Spinal cord (tissue), 9 donors: ENCODE measurements at regions not wholly inside any gene's neighbourhood (a gene's known extent, or its start where the extent isn't known, plus 50 kb on each side); places are given as distances from the start of the nearest gene placed in this dataset.
A peak's percentile ranks its signal among the peaks of the same experiment; 100 is the strongest.

Source experiments
- DNase-seq, 6 donors: peaks; one replicate each; pipeline versions ENCODE4 v3.0.0 to v3.0.0-alpha.2; 2013 to 2015; ENCODE audit warnings: low spot score in 6 of 6, low read depth in 4 of 6
- H3K27ac ChIP-seq: one replicate; pipeline ENCODE4 v1.5.1; 2013; ENCODE audit warnings: low read depth, low read length, control low read depth
- H3K27me3 ChIP-seq: one replicate; pipeline ENCODE4 v1.6.1; 2013; ENCODE audit warnings: low read length; ENCODE audit not compliant: control insufficient read depth, insufficient read depth
- H3K36me3 ChIP-seq: one replicate; pipeline ENCODE4 v1.6.1; 2013; ENCODE audit warnings: low read length; ENCODE audit not compliant: control insufficient read depth, insufficient read depth
- H3K4me1 ChIP-seq: one replicate; pipeline ENCODE4 v1.6.1; 2013; ENCODE audit warnings: low read length; ENCODE audit not compliant: control insufficient read depth, insufficient read depth
- H3K4me3 ChIP-seq: one replicate; pipeline ENCODE4 v1.5.1; 2013; ENCODE audit warnings: low read depth, low read length, control low read depth
- H3K9me3 ChIP-seq: one replicate; pipeline ENCODE4 v1.6.1; 2013; ENCODE audit warnings: low read length; ENCODE audit not compliant: control insufficient read depth, insufficient read depth
- WGBS: methylation state at CpG from one replicate; pipeline ENCODE4 v1.1.5; 2013; ENCODE audit warnings: missing lambda C conversion rate; ENCODE audit not compliant: insufficient coverage; 5-methylcytosine and 5-hydroxymethylcytosine counted together
- donor health status: healthy.

DNA sequence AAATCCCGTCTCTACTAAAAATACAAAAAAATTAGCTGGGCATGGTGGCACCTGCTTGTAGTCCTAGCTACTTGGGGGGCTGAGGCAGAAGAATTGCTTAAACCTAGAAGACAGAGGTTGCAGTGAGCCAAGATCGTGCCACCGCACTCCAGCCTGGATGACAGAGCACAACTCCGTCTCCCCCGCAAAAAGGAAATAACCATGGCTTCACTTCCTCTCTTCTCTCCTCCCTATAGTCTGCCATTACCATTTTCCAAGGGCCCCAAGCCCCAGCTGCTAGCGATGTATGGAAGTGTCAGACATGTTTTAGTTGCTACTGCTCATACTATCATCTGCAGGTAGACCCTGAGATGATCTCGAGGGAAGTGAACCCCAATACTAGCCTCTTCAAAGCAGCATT, 177.3 kb upstream of the FAM9B start:
- no CpG with 5 or more reads among the region's 7 CpGs for WGBS
- H3K36me3 ChIP-seq = no peaks in the 10 kb centered on the region
- peaks cover 9% of the 10 kb centered on the region for H3K27me3 ChIP-seq
- no peak overlapping the region for H3K4me3 ChIP-seq
- no peak overlapping the region for H3K27ac ChIP-seq
- H3K4me1 ChIP-seq = no peaks in the 10 kb centered on the region
- no peak for DNase-seq
- no peaks in the 10 kb centered on the region for H3K9me3 ChIP-seq

DNA sequence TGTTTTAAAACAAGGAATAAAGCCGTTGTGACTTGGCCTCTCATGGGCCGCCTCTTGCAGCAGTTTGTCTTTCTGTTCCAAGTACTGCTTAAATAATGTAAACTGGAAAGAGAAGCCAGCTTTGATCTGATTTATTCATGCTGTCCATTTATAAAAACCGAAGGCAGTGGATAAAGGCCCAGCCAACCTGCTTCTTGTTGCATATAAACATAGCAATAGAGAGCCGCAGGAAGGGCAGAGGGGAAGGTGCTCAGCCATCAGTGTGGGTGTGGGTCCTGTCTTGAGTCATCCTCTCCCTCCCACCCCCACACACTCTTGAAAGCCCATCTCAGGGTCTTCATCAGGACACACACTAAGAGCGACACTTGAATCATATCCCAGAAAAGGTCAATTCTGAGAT, 187.9 kb upstream of the FAM9B start:
- Histone ChIP-seq H3K36me3 (no peaks in the 10 kb centered on the region), H3K27me3 (peaks cover 3% of the 10 kb centered on the region), H3K4me3 (no peak overlapping the region), H3K4me1 (no peaks in the 10 kb centered on the region), H3K9me3 (no peaks in the 10 kb centered on the region), H3K27ac (no peak overlapping the region)
- 60% methylated on average over 1 of the region's 5 CpGs for whole genome bisulfite sequencing
- no peak for DNase-seq

DNA sequence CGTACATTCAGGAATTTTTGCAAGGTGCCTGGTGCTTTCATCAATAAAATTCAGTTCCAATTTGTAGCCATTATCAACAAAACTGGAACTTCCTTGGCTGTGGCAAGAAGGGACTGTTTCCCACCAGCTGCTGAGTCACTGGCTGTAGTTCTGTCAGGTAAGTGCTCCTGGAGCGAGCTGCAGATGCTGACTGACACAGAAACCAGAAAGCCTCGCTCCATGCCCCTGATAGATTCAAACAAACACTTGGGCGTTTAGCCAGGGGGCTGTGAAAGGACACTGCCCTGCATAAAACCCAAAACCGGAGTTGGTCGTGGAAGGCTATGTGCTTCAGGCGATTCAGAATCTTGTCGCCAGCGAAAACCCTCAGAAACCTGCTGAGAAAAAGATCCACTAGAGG, 188.4 kb upstream of the FAM9B start:
- no peak overlapping the region for H3K4me3 ChIP-seq
- peaks cover 3% of the 10 kb centered on the region for H3K27me3 ChIP-seq
- 53% methylated on average over 8 of the region's 9 CpGs for WGBS
- H3K9me3 ChIP-seq = no peaks in the 10 kb centered on the region
- no peaks in the 10 kb centered on the region for H3K4me1 ChIP-seq
- no peak overlapping the region for H3K27ac ChIP-seq
- no peak for DNase-seq
- H3K36me3 ChIP-seq = no peaks in the 10 kb centered on the region

DNA sequence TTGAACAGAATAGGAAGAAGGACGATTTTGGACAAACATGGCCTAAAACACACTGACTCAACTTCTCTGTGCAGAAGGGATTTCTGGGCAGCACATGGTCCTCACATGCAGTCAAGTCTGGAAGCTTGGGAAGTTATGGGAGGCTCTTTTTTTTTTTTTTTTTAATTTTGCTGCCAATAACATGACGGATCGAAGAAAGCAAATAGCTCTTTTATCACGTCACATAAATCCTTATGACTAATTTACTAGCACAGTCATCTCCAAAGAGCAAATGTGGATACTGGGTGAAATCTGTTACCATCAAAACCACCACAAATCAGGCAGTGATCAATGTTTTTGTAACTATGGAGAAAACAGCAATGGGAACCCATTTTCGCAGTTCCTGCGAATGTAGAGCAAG, 193.3 kb upstream of the FAM9B start:
- 89% methylated on average over 2 of the region's 6 CpGs for WGBS
- no peaks in the 10 kb centered on the region for H3K4me1 ChIP-seq
- no peaks in the 10 kb centered on the region for H3K36me3 ChIP-seq
- no peak overlapping the region for H3K27ac ChIP-seq
- DNase-seq = no peak
- no peaks in the 10 kb centered on the region for H3K27me3 ChIP-seq
- H3K4me3 ChIP-seq = no peak overlapping the region
- no peaks in the 10 kb centered on the region for H3K9me3 ChIP-seq

DNA sequence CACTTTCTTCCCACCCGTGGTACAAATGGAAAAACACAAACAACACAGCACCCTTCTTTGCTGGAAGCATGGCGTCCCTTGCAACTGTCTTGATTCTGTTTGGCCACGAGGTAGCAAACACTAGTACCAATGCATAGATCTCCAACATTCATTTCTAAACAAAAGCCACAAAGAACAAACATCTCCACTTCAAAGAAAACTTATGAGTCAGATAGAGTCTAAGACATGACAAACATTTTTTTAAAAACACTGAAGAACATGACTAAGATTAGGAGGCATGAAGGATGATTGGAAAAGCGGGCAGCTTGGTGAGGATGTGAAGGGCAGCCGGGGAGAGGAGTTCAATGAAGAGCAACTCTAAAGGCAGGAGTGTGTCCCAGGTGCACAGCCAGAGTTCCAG, 197.6 kb upstream of the FAM9B start:
- H3K4me3 ChIP-seq = no peak overlapping the region
- no peak for DNase-seq
- H3K9me3 ChIP-seq = no peaks in the 10 kb centered on the region
- 74% methylated on average over 4 of the region's 5 CpGs for WGBS
- no peaks in the 10 kb centered on the region for H3K27me3 ChIP-seq
- H3K36me3 ChIP-seq = no peaks in the 10 kb centered on the region
- no peak overlapping the region for H3K27ac ChIP-seq
- no peaks in the 10 kb centered on the region for H3K4me1 ChIP-seq

DNA sequence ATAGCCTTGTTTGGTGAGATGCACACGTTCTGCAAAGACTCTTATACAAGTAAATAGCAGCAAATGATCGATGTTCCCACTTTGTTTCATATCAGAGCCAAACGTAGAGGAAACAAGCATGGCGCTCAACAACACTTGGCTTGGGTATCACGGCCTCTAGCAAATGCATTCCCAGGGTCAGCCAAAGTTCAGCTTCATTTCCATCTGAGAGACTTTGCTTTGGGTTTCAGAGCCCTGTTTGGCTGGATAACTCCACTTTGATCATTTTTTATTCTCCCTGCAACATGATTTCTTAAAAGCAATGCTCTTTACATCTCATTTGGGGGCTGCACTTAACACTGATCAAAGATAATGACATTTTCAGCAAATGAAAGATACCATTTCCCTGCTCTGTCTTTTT, 199.2 kb upstream of the FAM9B start:
- Histone ChIP-seq H3K27me3 (peaks cover 2% of the 10 kb centered on the region), H3K4me1 (no peaks in the 10 kb centered on the region), H3K4me3 (no peak overlapping the region), H3K9me3 (no peaks in the 10 kb centered on the region), H3K27ac (no peak overlapping the region), H3K36me3 (no peaks in the 10 kb centered on the region)
- peak in 5 of 6 donors; percentile 17 to 70 (median 43) for DNase-seq
- 33% methylated on average over 4 of the region's 5 CpGs for WGBS

DNA sequence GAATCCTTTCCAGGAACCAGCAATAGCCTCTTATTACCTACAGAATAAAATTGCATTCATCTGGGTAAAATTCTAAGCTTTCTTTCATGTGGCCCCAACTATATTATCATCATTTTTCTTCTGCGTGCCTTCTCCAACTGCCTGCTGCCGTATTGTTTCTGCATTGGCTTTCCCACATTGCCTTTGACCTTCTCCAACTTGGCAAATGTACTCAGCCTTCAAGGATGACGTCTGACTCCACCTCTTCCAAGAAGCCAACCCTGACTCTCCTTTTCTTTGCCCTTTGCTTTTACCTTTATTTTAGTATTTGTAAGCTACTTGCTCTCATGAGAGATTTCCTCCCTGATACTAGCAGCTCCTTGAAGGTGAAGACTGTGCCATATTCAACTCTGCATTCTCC, 200.4 kb upstream of the FAM9B start:
- Histone ChIP-seq H3K36me3 (no peaks in the 10 kb centered on the region), H3K27ac (no peak overlapping the region), H3K4me1 (no peaks in the 10 kb centered on the region), H3K9me3 (no peaks in the 10 kb centered on the region), H3K27me3 (peaks cover 2% of the 10 kb centered on the region), H3K4me3 (no peak overlapping the region)
- 68% methylated on average over 2 of the region's 3 CpGs for WGBS
- no peak for DNase-seq

DNA sequence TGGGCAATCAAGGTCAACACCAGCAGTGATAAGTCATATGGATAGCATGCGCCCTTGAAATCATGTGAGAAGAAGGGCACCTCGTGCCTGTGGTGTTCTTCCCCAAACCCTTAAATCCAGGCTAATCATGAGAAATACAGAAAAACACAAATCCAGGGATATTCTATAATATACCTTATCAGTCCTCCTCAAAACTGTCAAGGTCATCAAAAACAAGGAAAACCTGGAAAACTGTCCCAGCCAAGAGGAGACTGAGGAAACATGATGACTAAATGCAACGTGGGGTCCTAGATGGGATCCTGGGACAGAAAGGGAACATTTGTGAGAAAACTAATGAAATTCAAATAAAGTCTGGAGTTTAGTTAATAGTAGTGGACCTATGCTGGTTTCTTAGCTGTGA, 201.8 kb upstream of the FAM9B start:
- no peak for DNase-seq
- no peaks in the 10 kb centered on the region for H3K4me1 ChIP-seq
- no peak overlapping the region for H3K27ac ChIP-seq
- H3K36me3 ChIP-seq = no peaks in the 10 kb centered on the region
- H3K27me3 ChIP-seq = peaks cover 5% of the 10 kb centered on the region
- no peak overlapping the region for H3K4me3 ChIP-seq
- H3K9me3 ChIP-seq = no peaks in the 10 kb centered on the region
- WGBS = 75% methylated on average over 1 of the region's 3 CpGs

DNA sequence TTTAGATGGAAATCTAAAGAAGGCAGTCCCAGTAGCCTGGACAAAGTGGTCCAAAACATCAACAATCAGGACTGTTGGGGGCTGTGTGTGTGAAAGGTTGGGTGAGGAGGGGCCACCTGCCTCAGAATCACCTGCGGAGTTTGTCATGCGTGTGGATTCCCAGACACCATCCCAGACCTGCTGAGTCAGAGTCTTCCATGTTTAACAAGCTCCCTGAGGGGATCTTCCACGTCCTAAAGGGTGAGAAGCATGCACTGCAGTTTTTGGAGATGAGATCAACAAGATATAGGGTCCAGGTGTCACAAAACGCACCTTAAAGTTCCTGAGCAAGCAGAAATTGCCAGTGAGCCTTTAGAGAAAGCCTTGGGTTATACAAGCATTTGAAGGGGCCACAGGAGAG, 207.0 kb upstream of the FAM9B start:
- no peaks in the 10 kb centered on the region for H3K9me3 ChIP-seq
- H3K27me3 ChIP-seq = peaks cover 5% of the 10 kb centered on the region
- H3K4me1 ChIP-seq = peaks cover 2% of the 10 kb centered on the region
- no peaks in the 10 kb centered on the region for H3K36me3 ChIP-seq
- H3K27ac ChIP-seq = no peak overlapping the region
- WGBS = 81% methylated on average over 4 of the region's 4 CpGs
- no peak overlapping the region for H3K4me3 ChIP-seq
- DNase-seq = no peak

DNA sequence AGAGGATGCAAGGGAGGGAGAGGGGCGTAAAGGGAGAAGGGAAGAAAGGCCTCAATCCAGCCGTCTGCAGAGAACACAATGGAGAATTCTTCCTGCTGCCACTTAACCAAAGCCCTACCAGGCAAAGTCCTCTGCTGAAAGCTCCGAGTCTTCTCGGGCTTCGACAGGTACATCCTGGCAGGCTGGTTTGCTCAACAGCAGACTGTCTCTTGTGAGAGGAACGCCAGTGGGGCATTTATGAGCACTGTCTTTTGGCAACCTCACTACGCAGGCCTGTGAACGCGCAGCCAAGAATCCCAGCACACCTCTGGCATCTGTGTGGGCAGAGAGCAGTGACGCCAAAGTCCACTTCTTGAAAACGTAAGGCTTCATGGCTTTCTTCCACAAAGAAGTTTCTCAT, 207.5 kb upstream of the FAM9B start:
- no peaks in the 10 kb centered on the region for H3K9me3 ChIP-seq
- H3K27ac ChIP-seq = no peak overlapping the region
- no peaks in the 10 kb centered on the region for H3K36me3 ChIP-seq
- 76% methylated on average over 9 of the region's 11 CpGs for WGBS
- no peak overlapping the region for H3K4me3 ChIP-seq
- DNase-seq = no peak
- peaks cover 5% of the 10 kb centered on the region for H3K27me3 ChIP-seq
- peaks cover 2% of the 10 kb centered on the region for H3K4me1 ChIP-seq
